SK-N-MC (cell line): ENCODE measurements at regions not wholly inside any gene's neighbourhood (a gene's known extent, or its start where the extent isn't known, plus 50 kb on each side); places are given as distances from the start of the nearest gene placed in this dataset.

Source experiments
- EZH2 ChIP-seq: fragments of 200-600 bp; sonication (generic); IDR thresholded peaks from one replicate; pipeline ENCODE4 v1.6.1; 2017; ENCODE audit warnings: antibody characterized with exemption
- FOXP2 ChIP-seq: optimal IDR thresholded peaks from 2 replicates; pipeline ENCODE3; 2011; ENCODE audit warnings: mild to moderate bottlenecking, moderate library complexity; ENCODE audit not compliant: insufficient read depth; ENCODE audit errors: extremely low read length, control extremely low read depth
- POLR2AphosphoS5 ChIP-seq: IDR thresholded peaks from 2 replicates; pipeline ENCODE4 v1.6.1; 2012; ENCODE audit warnings: mild to moderate bottlenecking, low read depth, low read length, borderline replicate concordance

GRCh38 chr19:30682999-30683536, 310.9 kb downstream of the ZNF536 start:
- peak; percentile 34; the same call in 1 of the 2 replicates for TF ChIP-seq POLR2AphosphoS5
- TF ChIP-seq EZH2: no peak
- TF ChIP-seq FOXP2: no peak
